Progenitor cell of endocrine pancreas (in vitro differentiated cells): ENCODE measurements at regions not wholly inside any gene's neighbourhood (a gene's known extent, or its start where the extent isn't known, plus 50 kb on each side); places are given as distances from the start of the nearest gene placed in this dataset.

Source experiments
- DNase-seq: peaks from one replicate; pipeline ENCODE4 v3.0.0; 2021; ENCODE audit warnings: low spot score; ENCODE audit not compliant: unreplicated experiment
- H3K27ac Mint-ChIP-seq: 2 replicates; pipeline ENCODE4 v1.8.0; 2021; ENCODE audit warnings: mild to moderate bottlenecking, moderate library complexity, mixed read lengths
- H3K27me3 Mint-ChIP-seq: 2 replicates; pipeline ENCODE4 v1.8.0; 2021; ENCODE audit warnings: mixed read lengths
- H3K36me3 Mint-ChIP-seq: 2 replicates; pipeline ENCODE4 v1.8.0; 2022; ENCODE audit warnings: mixed read lengths; ENCODE audit not compliant: insufficient read depth
- H3K4me1 Mint-ChIP-seq: 2 replicates; pipeline ENCODE4 v1.8.0; 2021; ENCODE audit warnings: low read depth, mixed read lengths
- H3K4me3 Mint-ChIP-seq: 2 replicates; pipeline ENCODE4 v1.8.0; 2021; ENCODE audit warnings: low read depth, mild to moderate bottlenecking, moderate library complexity, mixed read lengths
- H3K9me3 Mint-ChIP-seq: 2 replicates; pipeline ENCODE4 v1.8.0; 2021; ENCODE audit warnings: low read depth, mixed read lengths
- CTCF ChIP-seq: fragments of 200-600 bp; sonication (generic); IDR thresholded peaks from one replicate; pipeline ENCODE4 v1.5.0; 2021; ENCODE audit warnings: antibody characterized with exemption, mild to moderate bottlenecking; ENCODE audit not compliant: unreplicated experiment

- Mint-ChIP-seq H3K27ac (peak overlapping the region; percentile 32), H3K4me1 (peaks cover 4% of the 10 kb centered on the region), H3K36me3 (no peaks in the 10 kb centered on the region), H3K9me3 (no peaks in the 10 kb centered on the region), H3K4me3 (no peak overlapping the region), H3K27me3 (no peaks in the 10 kb centered on the region)
- no peak for DNase-seq
- TF ChIP-seq CTCF, result no peak
These were observed 56.1 kb upstream of the HSPA9 start for GRCh38 chr5:138631096-138631928.

GRCh38 chr5:138629392-138629791 is 54.2 kb upstream of the HSPA9 start:
- no peaks in the 10 kb centered on the region for H3K27me3 Mint-ChIP-seq
- no peak overlapping the region for H3K4me3 Mint-ChIP-seq
- H3K36me3 Mint-ChIP-seq, result no peaks in the 10 kb centered on the region
- no peaks in the 10 kb centered on the region for H3K9me3 Mint-ChIP-seq
- no peaks in the 10 kb centered on the region for H3K4me1 Mint-ChIP-seq
- TF ChIP-seq CTCF, result no peak
- DNase-seq, result no peak
- no peak overlapping the region for H3K27ac Mint-ChIP-seq

- Mint-ChIP-seq H3K4me1 (no peaks in the 10 kb centered on the region), H3K36me3 (no peaks in the 10 kb centered on the region), H3K4me3 (no peak overlapping the region), H3K9me3 (no peaks in the 10 kb centered on the region), H3K27me3 (no peaks in the 10 kb centered on the region), H3K27ac (peak overlapping the region; percentile 35)
- no peak for DNase-seq
- TF ChIP-seq CTCF, result no peak
These were observed 51.2 kb upstream of the HSPA9 start for GRCh38 chr5:138626333-138626944.

- no peaks in the 10 kb centered on the region for H3K9me3 Mint-ChIP-seq
These were observed 49.9 kb upstream of the HSPA9 start for GRCh38 chr5:138625134-138625533.

More at GRCh38 chr5:138625134-138625533, 49.9 kb upstream of the HSPA9 start:
- TF ChIP-seq CTCF, result no peak
- Mint-ChIP-seq H3K4me1 (no peaks in the 10 kb centered on the region), H3K4me3 (no peak overlapping the region), H3K27me3 (no peaks in the 10 kb centered on the region), H3K27ac (no peak overlapping the region), H3K36me3 (no peaks in the 10 kb centered on the region)
- no peak for DNase-seq
